ENCODE measurements at regions not wholly inside any gene's neighbourhood (a gene's known extent, or its start where the extent isn't known, plus 50 kb on each side); places are given as distances from the start of the nearest gene placed in this dataset.

DNA sequence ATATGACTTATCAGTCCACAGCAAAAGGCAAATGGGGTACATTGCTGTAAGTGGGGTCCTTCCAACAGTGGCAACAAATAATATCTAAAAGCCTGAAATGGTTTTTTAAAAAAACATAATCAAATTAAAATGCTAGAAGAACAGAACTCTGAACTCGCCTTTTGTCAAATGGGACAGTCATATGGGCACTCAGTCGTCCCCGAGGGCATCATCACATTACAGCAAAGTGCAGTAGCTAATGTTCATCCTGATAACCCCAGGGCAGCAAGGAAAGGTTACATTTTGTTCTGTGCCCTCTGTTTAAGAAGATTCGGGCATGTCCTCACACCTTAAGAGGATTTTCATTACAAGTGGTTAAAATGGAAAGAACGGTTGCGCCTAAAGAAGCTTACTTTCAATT lies 997.9 kb upstream of the TENM3 start:
- Mint-ChIP-seq H3K4me3 (no peak overlapping the region), H3K9me3 (peaks cover 3% of the 10 kb centered on the region), H3K27me3 (ENCODE audit: low read depth) (no peaks in the 10 kb centered on the region), H3K4me1 (no peaks in the 10 kb centered on the region), H3K27ac (no peak overlapping the region), H3K36me3 (ENCODE audit: low read depth) (no peaks in the 10 kb centered on the region)
- TF ChIP-seq, protein P1, sequence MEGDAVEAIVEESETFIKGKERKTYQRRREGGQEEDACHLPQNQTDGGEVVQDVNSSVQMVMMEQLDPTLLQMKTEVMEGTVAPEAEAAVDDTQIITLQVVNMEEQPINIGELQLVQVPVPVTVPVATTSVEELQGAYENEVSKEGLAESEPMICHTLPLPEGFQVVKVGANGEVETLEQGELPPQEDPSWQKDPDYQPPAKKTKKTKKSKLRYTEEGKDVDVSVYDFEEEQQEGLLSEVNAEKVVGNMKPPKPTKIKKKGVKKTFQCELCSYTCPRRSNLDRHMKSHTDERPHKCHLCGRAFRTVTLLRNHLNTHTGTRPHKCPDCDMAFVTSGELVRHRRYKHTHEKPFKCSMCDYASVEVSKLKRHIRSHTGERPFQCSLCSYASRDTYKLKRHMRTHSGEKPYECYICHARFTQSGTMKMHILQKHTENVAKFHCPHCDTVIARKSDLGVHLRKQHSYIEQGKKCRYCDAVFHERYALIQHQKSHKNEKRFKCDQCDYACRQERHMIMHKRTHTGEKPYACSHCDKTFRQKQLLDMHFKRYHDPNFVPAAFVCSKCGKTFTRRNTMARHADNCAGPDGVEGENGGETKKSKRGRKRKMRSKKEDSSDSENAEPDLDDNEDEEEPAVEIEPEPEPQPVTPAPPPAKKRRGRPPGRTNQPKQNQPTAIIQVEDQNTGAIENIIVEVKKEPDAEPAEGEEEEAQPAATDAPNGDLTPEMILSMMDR (IDR thresholded peaks at IDR 0.05; ENCODE audit: unreplicated experiment in 3 of 3), result no peak

DNA sequence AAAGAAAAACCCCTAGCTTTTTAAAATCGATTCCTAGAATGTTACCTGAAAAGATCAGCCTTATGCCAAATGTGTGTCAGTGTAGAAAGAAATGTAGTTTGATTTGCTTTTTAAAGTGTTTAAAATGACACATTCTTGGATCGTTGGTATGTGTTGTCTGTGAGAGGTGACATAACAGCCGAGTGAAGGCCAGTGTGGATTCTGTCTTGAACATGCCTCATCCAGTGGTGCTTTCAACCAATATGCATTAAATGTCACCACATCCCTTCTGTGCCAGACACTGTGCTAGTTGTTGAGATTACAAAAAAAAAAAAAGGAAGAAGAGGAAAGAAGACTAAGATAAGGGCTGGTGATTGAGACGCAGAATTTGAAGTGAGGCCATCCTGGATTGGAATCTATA lies 994.2 kb upstream of the TENM3 start:
- no peaks in the 10 kb centered on the region for H3K9me3 Mint-ChIP-seq
- H3K27me3 Mint-ChIP-seq (ENCODE audit: low read depth), result peaks cover 3% of the 10 kb centered on the region
- H3K36me3 Mint-ChIP-seq (ENCODE audit: low read depth), result no peaks in the 10 kb centered on the region
- no peak overlapping the region for H3K4me3 Mint-ChIP-seq
- no peak overlapping the region for H3K27ac Mint-ChIP-seq
- TF ChIP-seq, protein P1 (IDR thresholded peaks at IDR 0.05; ENCODE audit: unreplicated experiment in 3 of 3), result no peak
- no peaks in the 10 kb centered on the region for H3K4me1 Mint-ChIP-seq

DNA sequence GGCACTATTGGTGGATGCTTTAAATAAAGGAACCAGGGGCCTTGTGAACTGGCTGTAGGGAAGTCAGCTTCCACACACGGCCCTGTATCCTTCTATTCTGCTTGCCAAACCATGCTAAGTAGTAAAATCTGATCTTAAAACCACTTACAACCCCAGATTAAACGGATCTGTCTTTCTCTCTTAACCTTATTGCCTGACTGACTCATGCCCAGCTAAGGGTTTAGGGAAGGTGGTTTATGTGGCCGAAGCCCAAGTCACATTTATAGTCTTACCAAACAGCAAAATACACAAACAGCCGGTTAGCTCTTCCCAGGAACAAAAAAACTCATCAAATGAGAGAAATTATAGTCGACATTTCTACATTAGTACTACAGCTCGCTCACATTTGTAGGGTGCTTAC lies 988.4 kb upstream of the TENM3 start:
- no peak overlapping the region for H3K27ac Mint-ChIP-seq
- H3K4me3 Mint-ChIP-seq, result no peak overlapping the region
- TF ChIP-seq, protein P1 (IDR thresholded peaks at IDR 0.05; ENCODE audit: unreplicated experiment in 3 of 3), result no peak
- peaks cover 7% of the 10 kb centered on the region for H3K27me3 Mint-ChIP-seq (ENCODE audit: low read depth)
- no peaks in the 10 kb centered on the region for H3K9me3 Mint-ChIP-seq
- peaks cover 5% of the 10 kb centered on the region for H3K4me1 Mint-ChIP-seq
- H3K36me3 Mint-ChIP-seq (ENCODE audit: low read depth), result no peaks in the 10 kb centered on the region

DNA sequence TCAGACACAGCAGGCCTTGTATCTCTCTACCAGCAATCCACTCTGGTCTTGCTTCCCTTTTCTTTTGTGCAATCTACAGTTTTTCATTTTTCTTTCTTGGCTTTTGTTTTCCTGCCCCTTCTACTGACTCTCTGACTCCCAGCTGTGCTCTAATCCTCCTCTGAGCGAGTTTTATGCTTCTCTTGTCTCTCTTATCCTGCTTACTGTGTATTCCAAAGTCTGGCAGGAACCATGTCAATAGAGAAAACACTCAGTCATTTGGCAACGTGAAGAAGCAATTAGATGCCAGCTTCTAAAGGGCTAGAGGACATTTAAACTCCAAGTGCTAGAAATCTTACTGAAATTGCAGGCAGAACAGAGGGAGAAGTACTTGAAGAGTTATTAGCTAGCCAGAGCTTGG lies 984.6 kb upstream of the TENM3 start:
- TF ChIP-seq, protein P1 (IDR thresholded peaks at IDR 0.05; ENCODE audit: unreplicated experiment in 3 of 3), result no peak
- no peaks in the 10 kb centered on the region for H3K36me3 Mint-ChIP-seq (ENCODE audit: low read depth)
- H3K4me1 Mint-ChIP-seq, result peaks cover 5% of the 10 kb centered on the region
- H3K9me3 Mint-ChIP-seq, result no peaks in the 10 kb centered on the region
- H3K27ac Mint-ChIP-seq, result peak overlapping the region in 2 of 3 experiments; percentile 14 to 21
- peaks cover 4% of the 10 kb centered on the region for H3K27me3 Mint-ChIP-seq (ENCODE audit: low read depth)
- no peak overlapping the region for H3K4me3 Mint-ChIP-seq

DNA sequence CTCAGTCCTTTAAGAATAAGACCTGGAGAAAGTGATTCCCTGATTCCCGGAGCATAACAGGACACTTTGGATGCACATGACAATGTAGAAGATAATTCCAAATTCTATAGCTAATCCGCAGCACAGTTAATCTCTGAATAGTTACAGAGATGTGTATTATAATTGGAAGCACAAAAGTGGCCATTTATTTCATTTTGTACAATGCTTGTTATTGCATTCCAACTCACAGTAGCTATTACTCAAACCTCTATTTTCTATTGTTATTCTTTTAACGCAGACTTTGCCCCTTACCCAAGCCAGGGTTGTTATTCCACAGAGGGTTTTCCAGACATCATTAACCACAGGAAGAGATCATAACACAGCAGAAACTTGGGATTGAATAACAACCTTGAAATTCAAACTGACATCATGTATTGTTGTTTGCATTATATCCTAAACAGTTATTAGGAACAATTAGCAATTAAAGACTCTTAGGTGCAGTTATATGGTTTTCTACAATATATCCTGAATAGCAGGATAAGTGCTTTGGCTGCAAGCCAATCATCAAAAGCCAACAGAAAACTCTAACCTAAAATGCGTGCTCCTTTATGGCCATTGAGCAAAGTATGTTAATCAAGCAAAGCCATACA lies 984.0 kb upstream of the TENM3 start:
- no peaks in the 10 kb centered on the region for H3K9me3 Mint-ChIP-seq
- H3K27me3 Mint-ChIP-seq (ENCODE audit: low read depth), result peaks cover 4% of the 10 kb centered on the region
- H3K27ac Mint-ChIP-seq, result peak overlapping the region; percentile 9 to 30 (median 14)
- H3K36me3 Mint-ChIP-seq (ENCODE audit: low read depth), result no peaks in the 10 kb centered on the region
- H3K4me1 Mint-ChIP-seq, result peaks cover 5% of the 10 kb centered on the region
- no peak overlapping the region for H3K4me3 Mint-ChIP-seq
- TF ChIP-seq, protein P1 (IDR thresholded peaks at IDR 0.05; ENCODE audit: unreplicated experiment in 3 of 3), result no peak

DNA sequence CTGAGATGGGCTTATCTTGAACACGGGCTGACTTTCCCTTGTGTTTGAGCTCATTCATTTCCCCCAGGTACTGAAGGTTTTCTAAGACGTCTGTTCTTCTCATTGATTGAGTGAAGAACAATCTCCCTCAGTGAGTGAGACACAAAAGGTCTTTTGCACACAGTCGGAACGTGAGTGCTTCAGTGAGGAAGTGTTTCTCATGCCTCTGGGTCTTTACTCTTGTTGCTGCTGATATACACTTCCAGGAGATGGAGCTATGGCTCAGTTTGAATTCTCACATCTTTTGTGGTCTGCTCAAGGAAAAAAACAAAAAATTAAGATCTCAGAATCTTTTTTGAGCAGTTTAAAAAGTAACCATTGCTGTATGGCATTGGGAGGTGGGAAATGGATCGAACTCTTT lies 981.9 kb upstream of the TENM3 start:
- TF ChIP-seq, protein P1 (IDR thresholded peaks at IDR 0.05; ENCODE audit: unreplicated experiment in 3 of 3), result peak; percentile 30 to 57 (median 51)
- Mint-ChIP-seq H3K4me1 (peaks cover 5% of the 10 kb centered on the region), H3K4me3 (no peak overlapping the region), H3K27me3 (ENCODE audit: low read depth) (peaks cover 4% of the 10 kb centered on the region), H3K36me3 (ENCODE audit: low read depth) (no peaks in the 10 kb centered on the region), H3K27ac (no peak overlapping the region), H3K9me3 (no peaks in the 10 kb centered on the region)
